ENCODE measurements at regions not wholly inside any gene's neighbourhood (a gene's known extent, or its start where the extent isn't known, plus 50 kb on each side); places are given as distances from the start of the nearest gene placed in this dataset.

DNA sequence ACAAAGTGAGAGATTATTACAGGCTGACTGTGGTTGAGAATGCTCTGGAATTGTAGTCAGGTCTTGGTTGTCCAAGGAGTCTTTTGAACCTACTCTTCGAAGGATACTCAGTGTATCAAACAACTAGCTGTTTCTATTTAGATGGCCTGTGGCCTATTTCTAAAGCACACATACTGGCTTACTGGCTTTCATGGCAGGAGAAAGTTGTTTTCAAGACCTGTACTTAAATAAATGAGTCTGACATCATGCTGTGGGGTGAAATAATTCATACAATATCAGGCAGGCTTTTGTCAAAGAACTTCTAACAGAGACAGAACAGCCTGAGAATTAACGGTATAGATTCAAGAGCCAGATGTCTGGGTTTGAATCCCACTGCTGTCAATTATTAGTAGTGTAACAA lies 316.7 kb upstream of the SEMA6D start:
- Histone ChIP-seq H3K9me3 (no peaks in the 10 kb centered on the region), H3K4me1 (peaks cover 0 to 35% (median 13%) of the 10 kb centered on the region in 9 donors), H3K36me3 (no peaks in the 10 kb centered on the region), H3K27me3 (peaks cover 0 to 8% (median 0%) of the 10 kb centered on the region in 7 donors), H3K27ac (no peak overlapping the region), H3K4me3 (no peak overlapping the region)
- WGBS, 2 donors, result 92 to 97% methylated on average over 2 of the region's 2 CpGs
- TF ChIP-seq, protein P1, sequence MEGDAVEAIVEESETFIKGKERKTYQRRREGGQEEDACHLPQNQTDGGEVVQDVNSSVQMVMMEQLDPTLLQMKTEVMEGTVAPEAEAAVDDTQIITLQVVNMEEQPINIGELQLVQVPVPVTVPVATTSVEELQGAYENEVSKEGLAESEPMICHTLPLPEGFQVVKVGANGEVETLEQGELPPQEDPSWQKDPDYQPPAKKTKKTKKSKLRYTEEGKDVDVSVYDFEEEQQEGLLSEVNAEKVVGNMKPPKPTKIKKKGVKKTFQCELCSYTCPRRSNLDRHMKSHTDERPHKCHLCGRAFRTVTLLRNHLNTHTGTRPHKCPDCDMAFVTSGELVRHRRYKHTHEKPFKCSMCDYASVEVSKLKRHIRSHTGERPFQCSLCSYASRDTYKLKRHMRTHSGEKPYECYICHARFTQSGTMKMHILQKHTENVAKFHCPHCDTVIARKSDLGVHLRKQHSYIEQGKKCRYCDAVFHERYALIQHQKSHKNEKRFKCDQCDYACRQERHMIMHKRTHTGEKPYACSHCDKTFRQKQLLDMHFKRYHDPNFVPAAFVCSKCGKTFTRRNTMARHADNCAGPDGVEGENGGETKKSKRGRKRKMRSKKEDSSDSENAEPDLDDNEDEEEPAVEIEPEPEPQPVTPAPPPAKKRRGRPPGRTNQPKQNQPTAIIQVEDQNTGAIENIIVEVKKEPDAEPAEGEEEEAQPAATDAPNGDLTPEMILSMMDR (IDR thresholded peaks at IDR 0.05), result no peak
- no peak for ATAC-seq
- no peak for DNase-seq
- intact Hi-C loops (cut with DNase I), result no loop called here

- no peak for DNase-seq
- intact Hi-C loops (cut with DNase I), result no loop called here
- peaks cover 0 to 8% (median 0%) of the 10 kb centered on the region in 7 donors for H3K27me3 ChIP-seq
- no peaks in the 10 kb centered on the region for H3K9me3 ChIP-seq
- no peaks in the 10 kb centered on the region for H3K36me3 ChIP-seq
- H3K4me3 ChIP-seq, result no peak overlapping the region
- TF ChIP-seq, protein P1 (IDR thresholded peaks at IDR 0.05), result no peak
- H3K27ac ChIP-seq, result no peak overlapping the region
- peaks cover 0 to 42% (median 13%) of the 10 kb centered on the region in 9 donors for H3K4me1 ChIP-seq
- WGBS, 2 donors, result 96 to 99% methylated on average over 3 of the region's 3 CpGs
- ATAC-seq, result no peak
Observed at GRCh38 chr15:47401427-47401826, 315.9 kb upstream of the SEMA6D start.

DNA sequence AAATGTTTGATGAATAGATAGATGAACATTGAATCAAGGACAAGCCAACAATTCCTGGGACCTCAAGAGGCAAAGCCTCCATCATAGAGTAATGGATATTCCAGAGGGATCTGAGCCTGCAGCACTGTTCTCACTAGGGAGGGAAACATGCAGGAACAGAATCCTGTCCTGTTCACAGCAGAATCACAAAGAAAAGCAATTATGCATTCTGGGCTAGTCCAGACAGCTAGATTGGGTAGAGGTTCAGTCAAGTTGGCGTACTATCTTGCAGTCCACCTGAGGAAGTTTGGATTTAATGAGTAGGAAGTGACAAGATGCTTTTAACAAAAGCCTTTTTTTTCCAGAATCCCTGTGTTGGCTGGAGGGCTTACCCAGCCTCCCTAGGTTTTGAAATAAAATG lies 314.5 kb upstream of the SEMA6D start:
- H3K9me3 ChIP-seq, result no peaks in the 10 kb centered on the region
- WGBS, 2 donors, result 80 to 86% methylated on average over 1 of the region's 1 CpG
- DNase-seq, result no peak

GRCh38 chr15:47404877-47405276 lies 312.4 kb upstream of the SEMA6D start:
- DNase-seq, result no peak
- H3K36me3 ChIP-seq, result no peaks in the 10 kb centered on the region
- peaks cover 0 to 8% (median 0%) of the 10 kb centered on the region in 7 donors for H3K27me3 ChIP-seq
- peaks cover 0 to 26% (median 5%) of the 10 kb centered on the region in 9 donors for H3K4me1 ChIP-seq
- H3K27ac ChIP-seq, result no peak overlapping the region
- H3K9me3 ChIP-seq, result no peaks in the 10 kb centered on the region
- intact Hi-C loops (cut with DNase I), result no loop called here
- ATAC-seq, result no peak
- no peak overlapping the region for H3K4me3 ChIP-seq
- TF ChIP-seq, protein P1 (IDR thresholded peaks at IDR 0.05), result no peak
- 86 to 88% methylated on average over 3 of the region's 3 CpGs for WGBS, 2 donors

More for the DNA sequence above, 314.5 kb upstream of the SEMA6D start:
- TF ChIP-seq, protein P1 (IDR thresholded peaks at IDR 0.05), result no peak
- Histone ChIP-seq H3K4me1 (peaks cover 0 to 32% (median 10%) of the 10 kb centered on the region in 9 donors), H3K4me3 (no peak overlapping the region), H3K27ac (no peak overlapping the region), H3K36me3 (no peaks in the 10 kb centered on the region), H3K27me3 (peaks cover 0 to 8% (median 0%) of the 10 kb centered on the region in 7 donors)
- no peak for ATAC-seq
- intact Hi-C loops (cut with DNase I), result no loop called here

Data from heart right ventricle (tissue), 16 donors.